GM23338 (cell line): ENCODE measurements at regions not wholly inside any gene's neighbourhood (a gene's known extent, or its start where the extent isn't known, plus 50 kb on each side); places are given as distances from the start of the nearest gene placed in this dataset.
A peak's percentile ranks its signal among the peaks of the same experiment; 100 is the strongest.

Experiments used
- ATAC-seq: fragments of 200-7000 bp; cut with Tn5 transposase; 3 replicates; pipeline ENCODE4 v1.9.1; 2020
- DNase-seq: peaks from one replicate; pipeline ENCODE4 v3.0.0-alpha.2; 2015; ENCODE audit warnings: low spot score
- H2AFZ ChIP-seq: fragments of 200-600 bp; sonication (generic); 2 replicates; pipeline ENCODE4 v1.8.0; 2016; ENCODE audit warnings: antibody characterized with exemption, mild to moderate bottlenecking, moderate library complexity
- H3F3A ChIP-seq: fragments of 200-600 bp; sonication (generic); replicated peaks from 2 replicates; pipeline ENCODE4 v1.8.0; 2017; ENCODE audit warnings: antibody characterized with exemption, mixed run types, low read depth
- H3K27ac ChIP-seq: fragments of 200-600 bp; sonication (generic); 2 replicates; pipeline ENCODE4 v1.6.1; 2016; ENCODE audit warnings: low read depth
- H3K27me3 ChIP-seq: fragments of 200-600 bp; sonication (generic); 2 replicates; pipeline ENCODE4 v1.8.0; 2016; ENCODE audit warnings: mild to moderate bottlenecking, mixed run types, moderate library complexity; ENCODE audit not compliant: insufficient read depth
- H3K36me3 ChIP-seq: fragments of 200-600 bp; sonication (generic); 2 replicates; pipeline ENCODE4 v1.8.0; 2016; ENCODE audit warnings: mild to moderate bottlenecking; ENCODE audit not compliant: insufficient read depth
- H3K4me1 ChIP-seq: fragments of 200-600 bp; sonication (generic); 2 replicates; pipeline ENCODE4 v1.8.0; 2016; ENCODE audit warnings: mild to moderate bottlenecking, moderate library complexity; ENCODE audit not compliant: insufficient read depth
- H3K4me2 ChIP-seq: fragments of 200-600 bp; sonication (generic); 2 replicates; pipeline ENCODE4 v1.7.1; 2017; ENCODE audit warnings: mixed run types
- H3K4me3 ChIP-seq: fragments of 200-600 bp; sonication (generic); 2 replicates; pipeline ENCODE4 v1.6.1; 2016; ENCODE audit warnings: mixed run types
- H3K79me2 ChIP-seq: fragments of 200-600 bp; sonication (generic); replicated peaks from 2 replicates; pipeline ENCODE4 v1.8.0; 2017; ENCODE audit warnings: mild to moderate bottlenecking; ENCODE audit not compliant: insufficient read depth
- H3K9me2 ChIP-seq: fragments of 200-600 bp; sonication (generic); 2 replicates; pipeline ENCODE4 v1.8.0; 2017; ENCODE audit not compliant: insufficient read depth
- H4K20me1 ChIP-seq: fragments of 200-600 bp; sonication (generic); replicated peaks from 2 replicates; pipeline ENCODE4 v1.8.0; 2017; ENCODE audit warnings: mild to moderate bottlenecking; ENCODE audit not compliant: insufficient read depth
- H3K27ac Mint-ChIP-seq: 2 replicates; pipeline ENCODE4 v1.8.0; 2020; ENCODE audit warnings: inconsistent platforms, mild to moderate bottlenecking, moderate library complexity, mixed read lengths
- H3K27me3 Mint-ChIP-seq: 3 replicates; pipeline ENCODE4 v1.8.0; 2022; ENCODE audit warnings: low read depth, mild to moderate bottlenecking, moderate library complexity, mixed read lengths, inconsistent platforms; ENCODE audit not compliant: insufficient read depth, poor library complexity
- H3K36me3 Mint-ChIP-seq: 3 replicates; pipeline ENCODE4 v1.8.0; 2021; ENCODE audit warnings: low read depth, mild to moderate bottlenecking, inconsistent platforms, moderate library complexity, mixed read lengths
- H3K4me1 Mint-ChIP-seq: 3 replicates; pipeline ENCODE4 v1.8.0; 2020; ENCODE audit warnings: mild to moderate bottlenecking, inconsistent platforms, mixed read lengths
- H3K4me3 Mint-ChIP-seq: 3 replicates; pipeline ENCODE4 v1.8.0; 2021; ENCODE audit warnings: moderate library complexity, mild to moderate bottlenecking, inconsistent platforms, mixed read lengths
- H3K9me3 Mint-ChIP-seq: 3 replicates; pipeline ENCODE4 v1.8.0; 2020; ENCODE audit warnings: moderate library complexity, mild to moderate bottlenecking, inconsistent platforms, mixed read lengths
- CREB1 ChIP-seq: fragments of 250-450 bp; sonication (Bioruptor Pico); IDR thresholded peaks from 2 replicates; pipeline ENCODE4 v1.5.0; 2020; ENCODE audit warnings: low read depth, mild to moderate bottlenecking, moderate library complexity
- EZH2 ChIP-seq: fragments of 200-600 bp; sonication (generic); IDR thresholded peaks from one replicate; pipeline ENCODE4 v1.8.0; 2017; ENCODE audit warnings: antibody characterized with exemption, mild to moderate bottlenecking, low read depth; ENCODE audit not compliant: unreplicated experiment
- EZH2phosphoT487 ChIP-seq: fragments of 200-600 bp; sonication (generic); IDR thresholded peaks from one replicate; pipeline ENCODE4 v1.8.1; 2018; ENCODE audit warnings: antibody characterized with exemption; ENCODE audit not compliant: unreplicated experiment
- NANOG ChIP-seq: IDR thresholded peaks from 2 replicates; pipeline ENCODE4 v1.6.1; 2016; ENCODE audit warnings: antibody characterized with exemption, borderline replicate concordance
- POLR2AphosphoS5 ChIP-seq: IDR thresholded peaks from 2 replicates; pipeline ENCODE4 v1.6.1; 2016; ENCODE audit warnings: antibody characterized with exemption, low read depth
- REST ChIP-seq: IDR thresholded peaks from one replicate; pipeline ENCODE4 v1.6.1; 2018; ENCODE audit warnings: antibody characterized with exemption; ENCODE audit not compliant: unreplicated experiment
- STAT1 ChIP-seq: IDR thresholded peaks from one replicate; pipeline ENCODE4 v1.6.1; 2016; ENCODE audit warnings: antibody characterized with exemption; ENCODE audit not compliant: unreplicated experiment
- ZNF462 ChIP-seq: fragments of 250-450 bp; sonication (Bioruptor Pico); IDR thresholded peaks from 2 replicates; pipeline ENCODE4 v1.5.0; 2020; ENCODE audit warnings: mild to moderate bottlenecking, moderate library complexity
- TF ChIP-seq, protein P1 (sequence below), 2 experiments: fragments of 200-600 bp in 1 of 2; sonication (generic) in 1 of 2; conservative IDR thresholded peaks; 2 replicates each; pipeline versions ENCODE4 v1.5.1 to v1.6.1; 2016 to 2017; ENCODE audit warnings: antibody characterized with exemption in 2 of 2, low read depth in 2 of 2, mild to moderate bottlenecking in 2 of 2, moderate library complexity in 1 of 2

DNA sequence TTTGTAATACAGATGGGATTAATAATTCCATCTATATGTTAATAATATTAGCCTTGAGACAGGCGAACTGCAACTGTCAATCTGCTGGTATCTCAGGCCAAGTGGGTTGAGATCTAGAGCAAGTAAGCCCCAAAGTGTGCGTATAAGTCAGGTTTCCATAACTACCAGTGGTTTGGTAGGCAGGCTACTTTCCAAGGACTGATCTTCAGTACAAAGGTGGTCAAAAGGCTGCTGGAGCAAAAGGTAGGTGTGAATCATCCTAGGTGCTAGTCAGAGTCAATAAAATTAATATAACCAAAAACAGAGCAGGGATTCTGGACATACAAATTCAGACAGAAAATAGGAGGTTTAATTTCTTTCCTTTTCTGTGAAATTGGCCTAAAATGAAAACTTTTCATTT is 328.0 kb downstream of the TGFB2 start (continued):
- TF ChIP-seq, protein P1, sequence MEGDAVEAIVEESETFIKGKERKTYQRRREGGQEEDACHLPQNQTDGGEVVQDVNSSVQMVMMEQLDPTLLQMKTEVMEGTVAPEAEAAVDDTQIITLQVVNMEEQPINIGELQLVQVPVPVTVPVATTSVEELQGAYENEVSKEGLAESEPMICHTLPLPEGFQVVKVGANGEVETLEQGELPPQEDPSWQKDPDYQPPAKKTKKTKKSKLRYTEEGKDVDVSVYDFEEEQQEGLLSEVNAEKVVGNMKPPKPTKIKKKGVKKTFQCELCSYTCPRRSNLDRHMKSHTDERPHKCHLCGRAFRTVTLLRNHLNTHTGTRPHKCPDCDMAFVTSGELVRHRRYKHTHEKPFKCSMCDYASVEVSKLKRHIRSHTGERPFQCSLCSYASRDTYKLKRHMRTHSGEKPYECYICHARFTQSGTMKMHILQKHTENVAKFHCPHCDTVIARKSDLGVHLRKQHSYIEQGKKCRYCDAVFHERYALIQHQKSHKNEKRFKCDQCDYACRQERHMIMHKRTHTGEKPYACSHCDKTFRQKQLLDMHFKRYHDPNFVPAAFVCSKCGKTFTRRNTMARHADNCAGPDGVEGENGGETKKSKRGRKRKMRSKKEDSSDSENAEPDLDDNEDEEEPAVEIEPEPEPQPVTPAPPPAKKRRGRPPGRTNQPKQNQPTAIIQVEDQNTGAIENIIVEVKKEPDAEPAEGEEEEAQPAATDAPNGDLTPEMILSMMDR (conservative IDR thresholded peaks at IDR 0.05; ENCODE audit: low read depth in 2 of 2), result no peak
- TF ChIP-seq EZH2phosphoT487 (no peak), NANOG (no peak), STAT1 (no peak), REST (no peak), CREB1 (no peak)

GRCh38 chr1:218674280-218674773 is 329.2 kb downstream of the TGFB2 start:
- DNase-seq, result peak; percentile 85
- Histone ChIP-seq H3K27me3 (no peaks in the 10 kb centered on the region), H3F3A (no peaks in the 10 kb centered on the region), H3K4me3 (no peak overlapping the region), H4K20me1 (no peaks in the 10 kb centered on the region), H2AFZ (no peak overlapping the region), H3K9me2 (no peaks in the 10 kb centered on the region), H3K4me2 (no peak overlapping the region), H3K4me1 (peaks cover 9% of the 10 kb centered on the region; the same call in 1 of the 2 replicates), H3K36me3 (no peaks in the 10 kb centered on the region), H3K27ac (no peak overlapping the region), H3K79me2 (no peaks in the 10 kb centered on the region)
- TF ChIP-seq EZH2, result no peak
- peak; percentile 80 for TF ChIP-seq ZNF462 (CRISPR knock-in tag)
- no peak for TF ChIP-seq NANOG
- no peak for TF ChIP-seq POLR2AphosphoS5
- H3K4me1 Mint-ChIP-seq, result peaks cover 13% of the 10 kb centered on the region
- ATAC-seq, result peak; percentile 100
- H3K27ac Mint-ChIP-seq, result no peak overlapping the region
- H3K27me3 Mint-ChIP-seq, result peaks cover 2% of the 10 kb centered on the region
- no peaks in the 10 kb centered on the region for H3K9me3 Mint-ChIP-seq
- no peak overlapping the region for H3K4me3 Mint-ChIP-seq
- H3K36me3 Mint-ChIP-seq, result 0 out of 3 replicates have a peak, but pooled peaks cover 3% of the 10 kb centered on the region
